Effector memory CD8-positive, alpha-beta T cell (primary cell): ENCODE measurements at regions not wholly inside any gene's neighbourhood (a gene's known extent, or its start where the extent isn't known, plus 50 kb on each side); places are given as distances from the start of the nearest gene placed in this dataset.

Source experiments
- ATAC-seq: fragments of 150-1000 bp; cut with Tn5 transposase; replicated peaks from 2 replicates; pipeline ENCODE4 v1.10.0; 2021; ENCODE audit warnings: mild to moderate bottlenecking, moderate library complexity
- DNase-seq, 3 experiments: peaks; one replicate each; pipeline ENCODE4 v3.0.0; 2021
- H3K27ac Mint-ChIP-seq, 2 donors: one replicate each; pipeline ENCODE4 v1.8.0; 2022; ENCODE audit warnings: mild to moderate bottlenecking in 2 of 2, mixed read lengths in 2 of 2, moderate library complexity in 2 of 2
- H3K27me3 Mint-ChIP-seq, 2 donors: one replicate each; pipeline ENCODE4 v1.8.0; 2022; ENCODE audit warnings: mixed read lengths in 2 of 2
- H3K36me3 Mint-ChIP-seq: one replicate; pipeline ENCODE4 v1.8.0; 2022; ENCODE audit warnings: mild to moderate bottlenecking, moderate library complexity, mixed read lengths; ENCODE audit not compliant: insufficient read depth
- H3K4me1 Mint-ChIP-seq, 2 donors: one replicate each; pipeline ENCODE4 v1.8.0; 2022; ENCODE audit warnings: low read depth in 2 of 2, mixed read lengths in 2 of 2
- H3K4me3 Mint-ChIP-seq, 2 donors: one replicate each; pipeline ENCODE4 v1.8.0; 2022; ENCODE audit warnings: mild to moderate bottlenecking in 2 of 2, mixed read lengths in 2 of 2, moderate library complexity in 2 of 2
- H3K9me3 Mint-ChIP-seq, 2 donors: one replicate each; pipeline ENCODE4 v1.8.0; 2022; ENCODE audit warnings: mixed read lengths in 2 of 2

DNA sequence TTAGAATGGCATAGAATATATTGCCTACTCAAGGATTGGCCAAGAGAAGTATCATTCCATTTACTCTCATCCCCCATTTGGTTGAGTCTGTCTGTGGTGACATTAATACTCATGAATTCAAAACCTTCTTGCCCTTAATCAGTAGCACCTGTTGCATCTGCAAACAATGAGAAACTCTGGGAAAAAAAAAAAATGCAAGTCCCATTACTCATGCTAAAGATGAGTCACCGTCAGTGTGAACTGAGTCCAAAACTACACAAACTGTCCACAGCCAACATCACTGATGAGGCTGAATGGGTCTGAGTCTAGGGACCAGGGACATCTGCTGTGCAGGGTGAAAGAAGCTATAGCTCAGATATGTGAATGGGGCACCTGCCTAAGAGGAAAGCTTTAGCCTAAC lies 96.9 kb upstream of the ADAMTS18 start:
- Mint-ChIP-seq H3K9me3 (peaks cover 1 to 6% of the 10 kb centered on the region in 2 donors), H3K27me3 (peaks cover 0 to 9% of the 10 kb centered on the region in 2 donors)

GRCh38 chr16:77536809-77537208 lies 102.0 kb upstream of the ADAMTS18 start:
- no peak overlapping the region for H3K4me3 Mint-ChIP-seq
- ATAC-seq = no peak
- no peaks in the 10 kb centered on the region for H3K9me3 Mint-ChIP-seq
- no peaks in the 10 kb centered on the region for H3K4me1 Mint-ChIP-seq
- H3K27me3 Mint-ChIP-seq = peaks cover 9 to 24% of the 10 kb centered on the region in 2 donors
- no peak for DNase-seq
- no peak overlapping the region for H3K27ac Mint-ChIP-seq
- no peaks in the 10 kb centered on the region for H3K36me3 Mint-ChIP-seq

More for the DNA sequence above, 96.9 kb upstream of the ADAMTS18 start:
- Mint-ChIP-seq H3K27ac (no peak overlapping the region), H3K36me3 (no peaks in the 10 kb centered on the region), H3K4me1 (no peaks in the 10 kb centered on the region), H3K4me3 (no peak overlapping the region)
- ATAC-seq = no peak
- no peak for DNase-seq

DNA sequence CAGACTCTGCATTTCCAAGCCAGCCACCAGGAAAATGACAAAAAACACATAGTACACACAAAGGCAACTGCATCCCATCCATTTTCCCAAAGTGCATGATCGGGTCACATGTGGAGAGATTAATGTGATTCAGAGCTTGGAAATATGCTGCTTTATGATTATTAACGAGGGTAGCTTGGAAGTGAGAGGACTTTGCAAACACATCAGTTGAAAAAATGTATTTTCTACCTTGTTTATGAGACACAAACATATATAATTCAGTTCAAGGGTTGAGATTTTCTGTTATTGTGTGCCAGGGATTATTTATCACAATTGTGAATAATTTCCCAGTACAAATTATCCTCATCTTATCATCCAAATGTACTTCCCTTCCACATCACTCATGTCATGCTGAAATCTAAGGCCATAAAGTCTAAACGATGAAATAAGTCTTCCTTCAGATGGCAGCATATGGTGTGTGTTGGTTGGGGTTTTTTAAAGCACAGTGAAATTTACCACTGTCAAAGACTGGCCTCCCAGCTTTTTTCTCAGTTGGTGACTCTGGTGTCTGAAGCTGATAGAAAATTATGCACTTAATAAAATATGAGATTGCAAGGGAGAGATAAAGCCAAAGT lies 104.7 kb upstream of the ADAMTS18 start:
- H3K36me3 Mint-ChIP-seq = no peaks in the 10 kb centered on the region
- no peaks in the 10 kb centered on the region for H3K4me1 Mint-ChIP-seq
- no peak overlapping the region for H3K27ac Mint-ChIP-seq
- H3K9me3 Mint-ChIP-seq = no peaks in the 10 kb centered on the region
- no peak for DNase-seq
- peaks cover 9 to 24% of the 10 kb centered on the region in 2 donors for H3K27me3 Mint-ChIP-seq
- ATAC-seq = no peak
- H3K4me3 Mint-ChIP-seq = no peak overlapping the region

DNA sequence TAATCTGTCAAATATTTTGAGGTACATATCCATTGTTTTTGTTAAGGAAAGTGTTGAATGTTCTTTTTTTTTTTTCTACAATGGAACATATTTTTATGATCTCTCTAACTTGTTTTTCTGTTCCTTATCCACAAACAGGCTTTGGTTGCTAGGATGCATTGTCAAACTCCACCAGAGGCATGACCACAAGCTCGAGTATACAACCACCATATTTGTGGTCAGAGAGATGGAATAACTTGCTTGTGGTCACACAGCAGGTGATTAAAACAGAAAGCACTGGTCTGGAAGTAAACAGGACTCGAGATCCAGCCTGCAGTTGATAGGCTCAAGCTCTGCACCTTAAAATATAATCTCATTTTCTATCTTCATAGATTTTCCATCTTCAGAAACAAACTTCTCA lies 105.8 kb upstream of the ADAMTS18 start:
- H3K9me3 Mint-ChIP-seq = no peaks in the 10 kb centered on the region
- ATAC-seq = no peak
- peaks cover 9 to 15% of the 10 kb centered on the region in 2 donors for H3K27me3 Mint-ChIP-seq

DNA sequence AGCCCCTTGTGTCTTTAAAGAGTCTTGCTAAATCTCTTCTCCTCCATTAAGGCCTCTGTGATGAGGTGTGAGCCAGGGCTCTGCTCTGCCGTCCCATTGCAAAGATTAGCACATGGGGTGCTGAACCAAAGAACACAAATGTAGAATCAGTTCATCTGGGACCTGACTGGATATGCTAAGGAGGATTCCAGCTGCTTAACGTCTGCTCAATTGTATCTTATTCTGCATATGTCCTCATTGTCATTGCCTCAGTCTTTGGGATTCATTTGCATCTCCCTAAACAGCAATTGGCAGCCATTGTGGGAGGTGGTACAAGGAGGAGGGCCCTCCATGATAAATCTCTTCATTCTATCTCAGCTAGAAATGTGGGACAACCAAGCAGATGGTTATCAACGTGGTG lies 106.3 kb upstream of the ADAMTS18 start:
- H3K27me3 Mint-ChIP-seq = peaks cover 9 to 14% of the 10 kb centered on the region in 2 donors
- H3K4me3 Mint-ChIP-seq = no peak overlapping the region

More for the DNA sequence above, 105.8 kb upstream of the ADAMTS18 start:
- no peak overlapping the region for H3K4me3 Mint-ChIP-seq
- no peak for DNase-seq
- H3K27ac Mint-ChIP-seq = no peak overlapping the region
- no peaks in the 10 kb centered on the region for H3K4me1 Mint-ChIP-seq
- no peaks in the 10 kb centered on the region for H3K36me3 Mint-ChIP-seq

GRCh38 chr16:77548151-77548550 lies 113.3 kb upstream of the ADAMTS18 start:
- no peak overlapping the region for H3K4me3 Mint-ChIP-seq
- H3K27ac Mint-ChIP-seq = no peak overlapping the region
- peaks cover 0 to 6% of the 10 kb centered on the region in 2 donors for H3K27me3 Mint-ChIP-seq
- ATAC-seq (no peak), DNase-seq (no peak)
- no peaks in the 10 kb centered on the region for H3K36me3 Mint-ChIP-seq
- H3K4me1 Mint-ChIP-seq = no peaks in the 10 kb centered on the region
- no peaks in the 10 kb centered on the region for H3K9me3 Mint-ChIP-seq

More for the DNA sequence above, 106.3 kb upstream of the ADAMTS18 start:
- no peaks in the 10 kb centered on the region for H3K4me1 Mint-ChIP-seq
- H3K9me3 Mint-ChIP-seq = no peaks in the 10 kb centered on the region
- DNase-seq (no peak), ATAC-seq (no peak)
- H3K27ac Mint-ChIP-seq = no peak overlapping the region
- H3K36me3 Mint-ChIP-seq = no peaks in the 10 kb centered on the region

- no peaks in the 10 kb centered on the region for H3K9me3 Mint-ChIP-seq
- DNase-seq = no peak
- H3K27ac Mint-ChIP-seq = no peak overlapping the region
- peaks cover 0 to 6% of the 10 kb centered on the region in 2 donors for H3K27me3 Mint-ChIP-seq
- H3K4me1 Mint-ChIP-seq = no peaks in the 10 kb centered on the region
- no peak for ATAC-seq
- no peak overlapping the region for H3K4me3 Mint-ChIP-seq
- H3K36me3 Mint-ChIP-seq = no peaks in the 10 kb centered on the region
Observed at GRCh38 chr16:77548766-77549165, 113.9 kb upstream of the ADAMTS18 start.

GRCh38 chr16:77549876-77550275 lies 115.0 kb upstream of the ADAMTS18 start:
- no peaks in the 10 kb centered on the region for H3K4me1 Mint-ChIP-seq
- H3K27ac Mint-ChIP-seq = no peak overlapping the region
- H3K9me3 Mint-ChIP-seq = no peaks in the 10 kb centered on the region
- ATAC-seq (no peak), DNase-seq (no peak)
- H3K4me3 Mint-ChIP-seq = no peak overlapping the region
- peaks cover 5 to 6% of the 10 kb centered on the region in 2 donors for H3K27me3 Mint-ChIP-seq
- no peaks in the 10 kb centered on the region for H3K36me3 Mint-ChIP-seq

- no peaks in the 10 kb centered on the region for H3K4me1 Mint-ChIP-seq
- no peak for ATAC-seq
- no peaks in the 10 kb centered on the region for H3K9me3 Mint-ChIP-seq
- H3K4me3 Mint-ChIP-seq = no peak overlapping the region
- no peak for DNase-seq
- H3K36me3 Mint-ChIP-seq = no peaks in the 10 kb centered on the region
- no peak overlapping the region for H3K27ac Mint-ChIP-seq
- H3K27me3 Mint-ChIP-seq = peaks cover 11 to 20% of the 10 kb centered on the region in 2 donors
Observed at GRCh38 chr16:77551357-77551756, 116.5 kb upstream of the ADAMTS18 start.

GRCh38 chr16:77553130-77553529 lies 118.3 kb upstream of the ADAMTS18 start:
- no peaks in the 10 kb centered on the region for H3K4me1 Mint-ChIP-seq
- ATAC-seq = no peak
- DNase-seq = no peak
- H3K4me3 Mint-ChIP-seq = no peak overlapping the region
- no peaks in the 10 kb centered on the region for H3K9me3 Mint-ChIP-seq
- no peaks in the 10 kb centered on the region for H3K36me3 Mint-ChIP-seq
- H3K27me3 Mint-ChIP-seq = peaks cover 8 to 33% of the 10 kb centered on the region in 2 donors
- no peak overlapping the region for H3K27ac Mint-ChIP-seq

DNA sequence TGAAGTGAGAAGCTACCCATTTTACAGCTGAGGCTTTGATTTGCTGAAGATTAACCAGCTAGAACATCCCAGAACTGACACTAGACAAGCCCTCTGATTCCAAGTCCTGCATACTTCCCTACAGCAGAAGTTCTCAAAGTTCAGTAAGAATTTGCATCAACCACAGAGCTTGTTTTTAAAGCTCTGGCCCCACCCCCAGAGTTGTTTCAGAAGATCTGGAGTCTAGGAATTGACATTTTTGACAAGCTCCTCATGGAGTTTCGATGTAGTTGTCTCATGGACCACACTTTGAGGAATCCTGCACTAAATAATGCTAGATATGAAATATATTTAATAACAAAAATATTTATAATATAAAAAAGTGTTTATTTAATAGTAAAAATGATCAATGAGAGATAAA lies 120.3 kb upstream of the ADAMTS18 start:
- no peaks in the 10 kb centered on the region for H3K36me3 Mint-ChIP-seq
- ATAC-seq = no peak
- H3K4me3 Mint-ChIP-seq = no peak overlapping the region
- no peaks in the 10 kb centered on the region for H3K9me3 Mint-ChIP-seq
- no peaks in the 10 kb centered on the region for H3K4me1 Mint-ChIP-seq
- no peak for DNase-seq
- no peak overlapping the region for H3K27ac Mint-ChIP-seq
- H3K27me3 Mint-ChIP-seq = peaks cover 8 to 33% of the 10 kb centered on the region in 2 donors

- H3K36me3 Mint-ChIP-seq = no peaks in the 10 kb centered on the region
- no peak overlapping the region for H3K27ac Mint-ChIP-seq
Observed at GRCh38 chr16:77555791-77556190, 121.0 kb upstream of the ADAMTS18 start.

GRCh38 chr16:77556201-77556873 lies 121.5 kb upstream of the ADAMTS18 start:
- peaks cover 15 to 33% of the 10 kb centered on the region in 2 donors for H3K27me3 Mint-ChIP-seq
- no peak overlapping the region for H3K4me3 Mint-ChIP-seq
- no peaks in the 10 kb centered on the region for H3K9me3 Mint-ChIP-seq
- no peak for DNase-seq
- no peaks in the 10 kb centered on the region for H3K4me1 Mint-ChIP-seq
- ATAC-seq = no peak
- H3K36me3 Mint-ChIP-seq = no peaks in the 10 kb centered on the region
- H3K27ac Mint-ChIP-seq = no peak overlapping the region

More at GRCh38 chr16:77555791-77556190, 121.0 kb upstream of the ADAMTS18 start:
- ATAC-seq (no peak), DNase-seq (no peak)
- Mint-ChIP-seq H3K9me3 (no peaks in the 10 kb centered on the region), H3K4me3 (no peak overlapping the region), H3K27me3 (peaks cover 13 to 33% of the 10 kb centered on the region in 2 donors), H3K4me1 (no peaks in the 10 kb centered on the region)

DNA sequence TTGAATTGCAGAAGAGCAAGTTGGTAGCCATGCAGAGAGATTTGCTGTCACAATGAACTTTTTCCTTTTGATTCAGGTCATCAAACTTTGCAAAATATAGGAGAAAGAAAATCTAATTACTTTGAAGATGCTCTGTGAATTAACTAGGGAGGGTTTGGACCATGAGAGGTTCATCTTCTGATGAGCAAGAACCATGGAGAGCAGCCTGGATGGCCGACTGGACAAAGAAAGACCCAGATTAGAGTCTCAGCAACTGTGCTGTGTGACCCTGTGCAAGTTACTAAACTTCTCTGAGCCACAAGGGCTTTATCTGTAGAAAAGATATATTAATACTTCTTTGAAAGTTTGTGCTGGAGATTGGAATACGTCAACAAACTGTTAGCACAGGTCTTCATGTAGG lies 122.6 kb upstream of the ADAMTS18 start:
- Mint-ChIP-seq H3K27ac (no peak overlapping the region), H3K4me3 (no peak overlapping the region), H3K4me1 (no peaks in the 10 kb centered on the region), H3K27me3 (peaks cover 15 to 33% of the 10 kb centered on the region in 2 donors), H3K36me3 (no peaks in the 10 kb centered on the region), H3K9me3 (no peaks in the 10 kb centered on the region)
- no peak for DNase-seq
- no peak for ATAC-seq
